Suppressor macrophage treated with lipopolysaccharide for 1 hour (primary cell): ENCODE measurements at regions not wholly inside any gene's neighbourhood (a gene's known extent, or its start where the extent isn't known, plus 50 kb on each side); places are given as distances from the start of the nearest gene placed in this dataset.
A peak's percentile ranks its signal among the peaks of the same experiment; 100 is the strongest.
"Not testable (repeated sequence)": the region's sequence is repeated elsewhere in the genome, so short reads cannot be mapped to it uniquely, and the experiment has no call there.

Experiments
- DNase-seq, 3 donors: peaks; one replicate each; pipeline ENCODE4 v3.0.0-alpha.2; 2020 to 2022

GRCh38 chr1:204782118-204782700 is 88.5 kb upstream of the NFASC start:
- no peak for DNase-seq

GRCh38 chr1:204785023-204785422 is 85.6 kb upstream of the NFASC start:
- not testable (repeated sequence) for DNase-seq

DNA sequence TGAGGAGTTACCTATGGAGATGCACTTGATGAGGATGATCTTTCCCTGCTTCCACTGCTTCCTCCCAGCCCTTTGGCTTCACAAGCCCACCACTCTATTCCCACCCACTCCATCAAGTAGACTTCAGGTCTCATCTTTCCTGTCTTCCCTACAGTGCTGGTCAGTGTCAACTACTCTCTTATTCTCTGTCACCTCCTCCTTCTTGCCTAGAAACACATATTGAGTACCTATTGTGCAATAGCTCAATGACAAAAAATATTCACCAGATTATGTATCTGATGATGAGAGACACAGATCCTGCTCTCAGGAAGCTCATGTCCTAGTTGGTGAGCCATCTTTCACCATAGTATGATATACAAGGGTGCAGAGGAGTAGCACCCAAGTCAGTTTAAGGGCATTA is 82.2 kb upstream of the NFASC start:
- DNase-seq, result no peak

DNA sequence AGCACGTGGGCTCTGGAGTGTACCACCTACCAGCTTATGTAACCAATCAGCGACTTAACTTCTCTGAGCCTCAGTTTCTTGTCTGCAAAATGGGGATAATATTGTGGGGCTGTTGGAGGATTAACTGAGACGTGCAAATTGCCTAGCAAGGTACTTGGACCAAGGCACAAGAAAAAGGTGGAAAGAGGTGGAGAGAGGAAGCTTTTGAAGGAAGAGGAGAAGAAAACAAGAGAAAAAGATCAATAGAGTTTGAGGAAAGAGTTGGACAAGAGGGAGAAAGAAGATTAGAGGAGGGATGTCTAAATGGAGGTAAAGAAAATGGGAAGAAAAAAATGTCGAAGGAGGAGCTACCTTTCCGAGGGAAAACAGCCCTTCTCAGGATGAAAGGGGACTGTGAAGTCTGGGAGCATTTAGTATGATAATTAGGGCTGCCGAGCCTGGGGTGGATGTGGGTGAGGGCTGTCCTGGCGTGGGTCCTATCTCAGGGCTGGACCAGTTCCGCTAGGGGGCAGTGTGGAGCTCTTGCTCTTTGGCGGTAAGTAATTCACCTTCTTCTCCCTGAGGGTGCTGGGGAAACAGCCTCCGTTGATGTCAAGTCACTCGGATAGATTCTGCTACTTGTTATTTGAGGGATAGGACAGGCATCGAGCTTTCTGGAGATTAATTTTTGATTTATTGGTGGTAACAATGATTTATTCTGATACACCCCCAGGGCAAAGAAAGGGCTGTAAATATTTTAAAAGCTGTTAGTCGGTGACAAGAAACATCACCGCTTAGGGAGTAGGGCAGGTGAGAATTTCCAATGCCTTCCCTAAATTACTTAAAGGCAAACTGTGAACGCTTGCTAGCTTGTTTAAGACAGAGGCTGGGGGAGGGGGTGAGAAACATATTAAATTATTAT is 79.0 kb upstream of the NFASC start:
- DNase-seq, result peak; percentile 75 to 91 (median 84)

GRCh38 chr1:204792354-204792692 is 78.3 kb upstream of the NFASC start:
- no peak for DNase-seq

DNA sequence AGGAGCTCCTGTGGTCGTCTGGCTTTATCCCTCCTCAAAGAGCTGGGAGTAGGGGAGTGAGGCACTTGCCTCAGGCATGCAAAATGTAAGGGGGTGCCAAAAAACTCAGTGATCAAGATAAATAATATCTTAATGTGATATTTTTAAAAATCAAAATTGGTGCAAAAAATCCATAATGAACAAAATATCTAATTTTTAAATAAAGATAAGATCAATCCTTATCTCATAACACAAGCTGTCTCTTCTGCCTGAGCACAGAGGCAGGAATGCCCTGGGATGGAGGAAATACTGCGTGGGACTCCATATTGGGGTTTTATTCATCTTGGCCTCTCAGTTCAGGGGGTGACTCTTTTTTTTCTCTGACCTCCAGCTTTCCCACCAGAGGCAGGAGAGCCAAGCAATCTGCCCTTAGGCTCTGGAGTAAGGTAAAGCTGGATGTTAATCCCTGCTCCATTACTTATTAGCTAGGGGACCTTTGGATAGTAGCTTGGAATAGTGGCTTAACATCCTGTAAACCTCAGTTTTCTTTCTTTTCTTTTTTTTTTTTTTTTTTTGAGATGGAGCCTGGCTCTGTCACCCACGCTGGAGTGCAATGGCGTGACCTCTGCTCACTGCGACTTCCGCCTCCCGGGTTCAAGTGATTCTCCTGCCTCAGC is 77.3 kb upstream of the NFASC start:
- DNase-seq, result no peak

DNA sequence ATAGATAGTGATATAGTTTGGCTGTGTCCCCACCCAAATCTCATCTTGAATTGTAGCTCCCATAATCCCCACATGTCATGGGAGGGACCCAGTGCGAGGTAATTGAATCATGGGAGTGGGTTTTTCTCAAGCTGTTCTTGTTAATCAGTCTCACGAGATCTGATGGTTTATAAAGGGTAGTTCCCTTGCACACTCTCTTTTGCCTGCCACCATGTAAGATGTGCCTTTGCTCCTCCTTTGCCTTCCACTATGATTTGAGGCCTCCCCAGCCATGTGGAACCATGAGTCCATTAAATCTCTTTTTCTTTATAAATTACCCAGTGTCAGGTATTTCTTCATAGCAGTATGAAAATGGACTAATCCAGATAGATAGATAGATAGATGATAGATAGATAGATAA is 73.8 kb upstream of the NFASC start:
- not testable (repeated sequence) for DNase-seq

- DNase-seq, result no peak
These were observed 73.3 kb upstream of the NFASC start for GRCh38 chr1:204797401-204797800.

- no peak for DNase-seq
These were observed 71.0 kb upstream of the NFASC start for GRCh38 chr1:204799630-204800029.

DNA sequence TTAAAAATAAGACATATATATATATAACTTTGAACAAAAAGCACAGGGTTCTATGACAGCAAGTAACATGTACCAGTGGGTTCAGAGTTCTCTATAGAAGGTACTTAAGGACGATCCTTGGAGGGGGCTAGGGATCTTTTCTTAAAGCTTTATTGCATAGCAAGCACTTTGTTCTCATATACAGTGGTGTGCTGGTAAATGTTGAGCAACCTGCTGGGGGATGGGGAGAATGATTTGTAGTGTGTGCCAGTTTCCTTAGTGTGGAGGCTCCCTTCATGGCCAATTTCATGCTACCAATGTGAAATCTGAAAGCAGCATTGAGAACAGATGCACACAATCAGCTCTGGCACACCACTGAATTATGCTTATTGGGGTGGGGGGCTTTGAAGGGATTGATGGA is 69.5 kb upstream of the NFASC start:
- no peak for DNase-seq

DNA sequence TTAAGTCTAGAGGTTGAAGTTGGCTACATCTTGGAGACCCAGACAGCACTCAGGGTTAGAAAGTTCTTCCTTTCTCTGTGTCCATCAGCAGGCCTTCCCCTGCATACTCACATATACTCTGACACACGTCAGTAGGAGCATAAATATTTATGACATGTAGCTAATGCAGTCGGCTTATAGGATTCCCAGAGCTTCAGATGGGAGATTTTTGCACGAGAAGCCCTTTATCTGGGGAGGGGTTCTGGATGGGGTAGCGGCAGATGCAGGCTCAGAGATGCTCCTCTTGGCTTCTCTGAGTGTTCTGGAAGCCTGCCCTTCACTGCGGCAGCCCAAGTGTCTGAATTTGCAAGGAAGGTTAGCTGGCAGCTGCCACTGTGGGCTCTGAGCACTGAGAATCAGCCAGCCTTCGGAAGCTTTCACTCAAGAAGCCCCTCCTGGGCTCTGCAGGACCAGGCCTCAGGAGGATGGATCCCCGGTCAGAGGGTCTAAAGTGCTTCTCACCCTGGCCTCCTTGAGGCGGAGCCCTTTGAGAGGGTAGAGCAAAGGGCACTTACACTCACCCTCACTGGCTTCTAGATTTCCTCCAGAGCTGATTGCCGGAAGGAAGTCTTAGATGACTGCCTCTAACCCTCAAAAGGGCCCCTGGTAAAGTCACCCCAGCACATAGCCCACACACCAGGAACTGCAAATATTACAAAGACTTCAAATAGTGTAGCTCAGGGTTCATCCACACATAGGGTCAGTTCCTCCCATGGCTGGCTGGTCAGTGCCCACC is 68.1 kb upstream of the NFASC start:
- DNase-seq, result no peak

GRCh38 chr1:204803607-204804006 is 67.1 kb upstream of the NFASC start:
- DNase-seq, result no peak

- peak; percentile 84 to 92 (median 92) for DNase-seq
These were observed 63.5 kb upstream of the NFASC start for GRCh38 chr1:204806943-204807687.

DNA sequence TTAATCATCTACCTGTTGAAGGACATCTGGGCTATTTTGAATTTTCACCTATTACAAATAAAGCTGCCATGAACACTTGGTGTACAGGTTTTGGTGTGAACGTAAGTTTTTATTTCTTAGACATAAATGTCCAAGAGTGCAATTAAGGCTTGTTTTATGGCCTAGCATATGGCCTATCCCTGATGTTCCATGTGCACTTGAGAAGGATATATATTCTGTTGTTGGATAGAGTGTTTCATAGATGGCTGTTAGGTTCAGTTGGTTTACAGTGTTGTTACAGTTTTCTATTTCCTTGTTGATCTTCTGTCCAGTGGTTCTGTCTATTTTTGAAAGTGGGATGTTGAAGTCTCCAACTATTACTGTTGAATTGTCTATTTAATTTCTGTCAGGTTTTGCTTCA is 61.2 kb upstream of the NFASC start:
- no peak for DNase-seq

DNA sequence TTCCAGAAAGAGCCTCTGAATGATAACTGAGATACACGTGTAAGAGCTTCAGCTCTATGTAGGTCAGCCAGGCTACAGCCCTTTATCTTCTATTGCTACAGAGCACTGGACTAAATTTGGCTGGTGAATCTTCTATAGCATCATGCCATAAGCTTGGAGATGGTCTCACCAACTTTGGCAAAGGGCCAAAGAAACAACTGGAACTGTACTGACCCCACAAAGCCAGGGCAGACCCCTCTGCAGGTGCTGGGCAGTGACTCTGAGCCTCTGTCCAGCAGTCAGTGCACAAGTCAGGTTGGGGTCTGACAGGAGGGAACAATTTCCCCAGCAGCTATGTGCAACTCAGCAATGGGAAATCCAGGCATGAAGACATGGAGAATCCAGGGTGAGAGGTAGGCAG is 57.8 kb upstream of the NFASC start:
- DNase-seq, result no peak

GRCh38 chr1:204813522-204813921 is 57.1 kb upstream of the NFASC start:
- no peak for DNase-seq

- DNase-seq, result no peak
These were observed 56.3 kb upstream of the NFASC start for GRCh38 chr1:204814166-204814884.

GRCh38 chr1:204817341-204817740 is 53.3 kb upstream of the NFASC start:
- no peak for DNase-seq

DNA sequence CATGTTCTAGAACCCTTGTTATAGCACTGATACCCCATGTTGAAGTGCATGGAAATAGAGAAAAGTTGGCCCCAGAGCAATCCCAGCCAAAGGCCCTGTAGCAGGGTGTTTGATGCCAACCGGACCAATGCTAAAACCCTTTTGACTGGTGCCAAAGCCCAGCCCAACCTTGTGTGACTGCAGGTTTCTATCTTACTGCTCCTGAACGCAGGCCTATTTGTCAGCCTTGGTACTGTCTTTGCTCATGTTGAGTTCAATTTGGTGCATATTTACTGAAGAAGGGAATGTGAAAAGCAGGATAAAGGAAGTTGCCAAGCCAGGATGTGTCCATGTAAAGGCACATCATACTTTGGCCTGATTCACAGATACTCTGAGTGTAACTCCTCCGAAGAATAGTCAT is 51.7 kb upstream of the NFASC start:
- DNase-seq, result no peak

- no peak for DNase-seq
These were observed 51.2 kb upstream of the NFASC start for GRCh38 chr1:204819495-204819894.
